Non-pigmented ciliary epithelial cell (primary cell): ENCODE measurements at regions not wholly inside any gene's neighbourhood (a gene's known extent, or its start where the extent isn't known, plus 50 kb on each side); places are given as distances from the start of the nearest gene placed in this dataset.
"Not testable (repeated sequence)": the region's sequence is repeated elsewhere in the genome, so short reads cannot be mapped to it uniquely, and the experiment has no call there.

Source experiments
- DNase-seq: peaks from one replicate; pipeline ENCODE4 v3.0.0-alpha.2; 2010; ENCODE audit warnings: low read depth

DNA sequence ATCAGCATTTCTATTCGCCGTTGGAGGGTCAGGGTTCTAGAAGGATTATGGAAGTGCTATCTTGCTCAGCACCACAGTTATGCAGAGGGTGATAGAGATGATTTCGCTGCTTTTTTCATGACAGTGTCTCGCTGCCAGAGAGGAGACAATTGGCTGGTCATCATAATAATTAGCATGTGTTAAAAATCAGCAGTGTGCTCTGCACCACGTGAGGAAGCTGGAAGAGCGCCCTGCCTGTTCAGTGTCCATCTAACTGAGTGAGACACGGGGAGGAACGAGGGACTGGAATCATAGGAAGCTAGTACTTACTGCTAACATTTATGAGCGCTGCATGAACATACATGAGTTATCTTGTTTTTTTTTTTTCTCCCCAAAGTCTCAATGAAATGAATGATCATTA is 116.2 kb upstream of the PLAAT1 start:
- DNase-seq: no peak

DNA sequence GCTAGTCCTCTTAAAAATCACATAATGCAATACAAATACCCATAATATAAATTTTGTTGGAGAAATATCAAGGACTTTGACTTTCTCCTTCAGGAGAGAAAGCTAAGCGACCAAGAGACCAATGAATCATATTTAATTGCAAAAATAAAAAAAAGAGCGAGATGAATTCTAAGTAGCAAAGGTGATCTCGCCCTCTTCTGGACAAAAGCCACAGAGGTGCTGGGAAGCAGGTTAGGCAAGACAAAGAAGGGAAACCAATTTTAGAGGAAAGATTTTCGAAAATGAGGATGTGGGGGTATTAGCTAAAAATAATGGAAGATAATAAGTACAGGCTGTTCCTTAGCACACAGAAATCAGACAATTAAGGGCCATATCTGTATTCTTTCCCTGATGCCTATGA is 111.4 kb upstream of the PLAAT1 start:
- DNase-seq: no peak

DNA sequence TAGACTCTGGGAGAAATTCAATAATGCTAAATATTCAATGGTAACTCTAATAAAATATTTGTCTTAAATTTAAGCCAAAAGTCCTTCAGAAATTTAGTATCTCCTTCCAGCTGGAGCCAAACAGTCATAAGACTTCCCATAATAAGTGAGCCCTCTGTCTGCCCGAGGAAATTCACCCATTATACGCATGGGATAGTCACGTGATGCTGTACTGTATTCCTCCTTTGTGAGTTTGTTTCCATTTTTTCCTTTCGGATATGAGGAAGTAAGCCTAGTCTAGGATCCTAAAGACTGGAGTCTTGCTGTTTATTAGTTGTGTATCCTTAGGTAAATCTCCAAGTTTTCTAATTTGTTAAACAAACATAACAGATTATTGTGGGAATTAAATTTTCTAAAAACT is 110.4 kb upstream of the PLAAT1 start:
- DNase-seq: no peak

DNA sequence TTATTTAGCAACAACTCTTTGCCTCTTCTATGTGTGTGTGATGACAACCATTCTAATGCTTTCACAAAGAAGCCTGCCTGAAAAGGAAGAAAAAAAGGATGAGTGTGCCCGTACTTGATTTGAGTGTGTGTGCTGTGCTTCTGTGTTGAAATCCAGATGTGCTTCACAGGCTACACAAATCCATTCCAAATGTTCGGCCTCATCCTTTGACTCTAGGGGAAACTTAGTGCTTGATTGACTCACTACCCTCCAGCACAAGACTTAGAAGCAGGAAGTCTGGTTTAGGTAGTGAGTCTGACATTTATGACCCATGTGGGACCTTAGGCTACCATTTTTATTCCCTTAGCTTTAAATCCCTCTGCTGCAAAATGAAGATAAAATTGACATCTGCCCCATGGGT is 108.8 kb upstream of the PLAAT1 start:
- no peak for DNase-seq

DNA sequence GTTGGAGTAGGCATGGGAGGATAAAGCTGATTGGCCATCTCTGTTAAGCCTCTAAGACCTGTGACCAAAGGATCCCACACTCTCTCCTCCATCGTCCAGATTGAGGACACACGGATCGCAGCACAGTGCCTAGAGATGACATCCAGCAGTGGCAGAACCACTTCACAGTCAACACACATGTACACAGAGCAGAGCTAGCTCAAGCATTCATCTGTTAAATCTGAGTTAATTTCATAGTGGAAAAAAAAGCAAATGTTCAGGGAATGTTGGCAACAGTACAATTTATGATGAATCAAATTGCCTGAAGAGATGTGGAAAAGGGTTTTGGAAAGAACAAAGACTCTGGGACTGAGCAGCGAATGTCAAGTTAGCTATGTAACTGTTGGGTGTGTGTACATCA is 108.1 kb upstream of the PLAAT1 start:
- DNase-seq: no peak

DNA sequence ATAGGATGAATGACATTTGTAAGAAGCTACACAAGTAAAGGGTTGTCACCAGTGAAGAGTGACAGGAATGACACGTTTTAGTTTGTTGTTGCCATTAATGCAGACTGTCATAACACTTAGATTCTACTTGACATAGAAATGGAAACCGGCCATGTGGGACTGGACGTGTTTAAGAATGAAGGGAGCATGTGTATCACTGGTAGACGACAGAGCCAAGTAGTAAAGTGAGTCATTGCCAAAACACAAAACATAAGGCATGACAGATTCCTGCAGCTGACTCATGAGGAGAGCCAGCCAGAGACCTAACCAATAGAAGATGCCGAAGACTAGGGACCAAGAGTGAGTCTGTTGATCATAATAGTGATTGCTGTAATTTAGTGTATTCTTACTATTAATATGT is 106.2 kb upstream of the PLAAT1 start:
- DNase-seq: peak; percentile 64

DNA sequence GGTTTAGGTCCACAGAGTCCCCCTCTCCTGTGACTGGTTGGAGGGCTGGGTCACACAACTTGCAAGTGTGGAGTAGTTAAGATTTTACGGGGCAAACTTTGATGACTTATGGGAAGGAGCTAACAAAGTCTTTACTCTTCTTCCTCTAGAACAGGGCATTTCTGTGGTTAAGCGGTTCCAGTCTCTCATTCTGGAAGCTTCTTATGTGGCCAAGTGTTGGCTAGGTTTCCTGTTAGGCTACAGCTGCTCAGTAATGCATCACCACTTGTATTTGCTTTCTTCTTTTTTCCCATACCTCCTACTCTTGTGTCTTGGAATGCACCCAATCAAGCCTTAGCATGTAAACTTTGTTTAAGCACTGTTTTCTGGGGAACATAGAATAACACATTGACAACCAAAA is 100.6 kb upstream of the PLAAT1 start:
- no peak for DNase-seq

DNA sequence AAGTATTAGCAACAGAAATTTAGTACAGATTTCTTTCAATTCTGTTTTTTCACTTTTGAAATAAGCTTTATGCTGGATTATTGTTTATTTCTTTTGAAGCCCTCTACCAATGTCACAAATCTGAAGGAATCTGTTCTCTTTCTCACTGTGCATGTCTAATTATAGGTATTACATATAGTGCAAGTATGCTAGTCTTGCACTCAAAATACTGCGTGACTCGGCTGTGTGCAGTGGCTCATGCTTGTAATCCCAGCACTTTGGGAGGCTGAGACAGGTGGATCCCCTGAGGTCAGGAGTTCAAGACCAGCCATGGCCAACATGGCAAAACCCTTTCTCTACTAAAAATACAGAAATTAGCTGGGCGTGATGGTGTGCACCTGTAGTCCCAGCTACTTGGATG is 95.8 kb upstream of the PLAAT1 start:
- DNase-seq: no peak

DNA sequence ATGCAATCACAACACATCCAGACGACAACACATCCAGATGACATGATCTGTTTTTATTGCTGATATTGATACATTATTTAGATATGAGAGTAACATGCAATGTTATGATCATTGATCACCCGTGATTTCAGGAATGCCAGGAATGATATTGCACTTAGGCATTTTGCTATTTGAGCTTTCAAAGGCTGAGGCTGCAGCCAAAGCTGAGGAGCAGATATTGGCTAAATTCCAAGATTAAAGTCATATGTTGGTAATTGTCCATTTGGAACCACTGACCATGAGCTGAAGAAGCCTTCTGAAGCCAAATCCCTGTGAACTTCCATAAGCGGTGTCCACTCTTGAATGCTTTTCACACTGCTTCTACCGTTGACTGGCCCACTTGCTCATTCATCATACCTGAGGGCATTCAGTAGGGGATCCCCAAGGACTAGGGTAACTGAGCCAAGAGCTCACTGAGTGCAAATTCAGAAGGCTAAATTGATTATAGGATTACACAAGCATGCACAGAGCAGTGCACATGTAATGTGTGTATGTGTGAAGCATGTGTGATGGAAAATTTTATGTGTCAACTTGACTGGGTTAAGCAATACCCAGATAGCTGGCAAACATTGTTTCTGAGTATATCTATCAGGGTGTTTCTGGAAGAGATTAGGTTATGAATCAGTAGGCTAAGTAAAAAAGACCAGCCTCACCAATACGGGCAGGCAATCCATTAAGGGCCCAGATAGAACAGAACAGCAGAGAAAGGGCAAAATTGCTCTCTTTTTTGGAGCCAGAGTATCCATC is 92.1 kb upstream of the PLAAT1 start:
- DNase-seq: no peak

DNA sequence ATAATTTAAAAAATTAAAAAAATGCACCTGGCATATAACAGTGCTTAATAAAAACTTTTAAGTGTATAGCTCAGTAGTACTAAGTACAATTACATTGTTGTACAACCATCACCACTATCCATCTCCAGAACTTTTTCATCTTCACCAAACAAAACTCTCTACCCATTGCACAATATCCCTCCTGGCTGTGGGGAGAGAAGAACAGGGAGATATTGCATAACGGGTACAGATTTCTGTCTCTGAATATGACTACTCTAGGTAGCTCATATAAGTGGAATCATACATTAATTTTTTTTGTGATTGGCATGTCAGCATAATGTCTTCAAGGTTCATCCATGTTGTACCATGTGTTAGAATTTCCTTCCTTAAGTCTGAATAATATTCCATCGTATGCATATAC is 91.0 kb upstream of the PLAAT1 start:
- DNase-seq: no peak

DNA sequence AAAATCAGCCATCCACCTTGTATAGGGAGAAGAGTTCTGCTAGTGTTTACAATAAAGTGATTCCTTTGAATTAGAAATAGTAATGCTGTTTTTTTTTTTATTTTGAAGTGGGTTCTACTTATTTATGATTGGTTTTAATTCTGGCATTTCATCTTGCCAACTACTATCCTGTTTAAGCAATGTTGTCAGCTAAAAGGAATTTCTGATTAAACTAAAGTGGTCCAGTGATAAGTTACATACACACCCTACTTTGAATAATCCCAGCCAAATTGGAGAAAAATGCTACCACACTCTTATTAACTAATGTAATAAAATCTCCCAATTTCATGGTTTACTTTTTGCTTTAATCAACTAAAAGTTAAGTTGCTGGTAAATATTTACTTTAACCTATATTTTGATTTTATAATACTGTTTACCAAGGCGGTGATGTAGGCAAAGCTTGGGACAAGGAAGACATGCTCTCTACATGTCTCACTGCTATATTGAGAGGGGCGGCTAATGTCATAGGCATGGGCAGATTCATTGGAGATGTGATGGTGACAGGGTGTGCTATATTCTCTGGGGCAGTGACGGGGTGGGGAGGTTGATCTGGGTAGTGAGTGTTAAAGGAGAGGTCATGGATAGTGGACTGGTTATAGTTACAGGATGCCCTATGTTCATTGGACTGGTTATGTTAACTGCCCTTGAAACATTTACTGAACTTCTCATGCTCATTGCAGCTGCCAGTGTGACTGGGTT is 85.8 kb upstream of the PLAAT1 start:
- DNase-seq: not testable (repeated sequence)

DNA sequence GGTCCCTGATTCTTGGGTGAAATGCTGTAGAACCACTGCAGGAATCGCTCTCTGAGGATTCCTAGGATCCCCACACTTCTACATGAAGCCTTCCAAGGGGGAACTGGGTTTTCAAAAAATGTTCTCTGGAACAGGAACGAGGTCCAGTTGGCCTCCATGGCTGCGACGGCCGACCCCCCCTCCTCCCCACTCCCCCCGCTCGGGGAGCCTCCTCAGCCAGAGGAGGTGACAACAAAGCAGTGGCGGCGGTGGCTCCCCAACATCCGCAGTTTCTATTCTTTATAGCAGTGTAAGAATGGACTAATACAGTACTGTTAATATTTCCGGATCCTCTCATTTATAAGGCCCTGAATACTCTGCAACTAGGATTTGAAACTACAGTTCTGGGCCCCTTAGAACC is 84.0 kb upstream of the PLAAT1 start:
- DNase-seq: no peak

DNA sequence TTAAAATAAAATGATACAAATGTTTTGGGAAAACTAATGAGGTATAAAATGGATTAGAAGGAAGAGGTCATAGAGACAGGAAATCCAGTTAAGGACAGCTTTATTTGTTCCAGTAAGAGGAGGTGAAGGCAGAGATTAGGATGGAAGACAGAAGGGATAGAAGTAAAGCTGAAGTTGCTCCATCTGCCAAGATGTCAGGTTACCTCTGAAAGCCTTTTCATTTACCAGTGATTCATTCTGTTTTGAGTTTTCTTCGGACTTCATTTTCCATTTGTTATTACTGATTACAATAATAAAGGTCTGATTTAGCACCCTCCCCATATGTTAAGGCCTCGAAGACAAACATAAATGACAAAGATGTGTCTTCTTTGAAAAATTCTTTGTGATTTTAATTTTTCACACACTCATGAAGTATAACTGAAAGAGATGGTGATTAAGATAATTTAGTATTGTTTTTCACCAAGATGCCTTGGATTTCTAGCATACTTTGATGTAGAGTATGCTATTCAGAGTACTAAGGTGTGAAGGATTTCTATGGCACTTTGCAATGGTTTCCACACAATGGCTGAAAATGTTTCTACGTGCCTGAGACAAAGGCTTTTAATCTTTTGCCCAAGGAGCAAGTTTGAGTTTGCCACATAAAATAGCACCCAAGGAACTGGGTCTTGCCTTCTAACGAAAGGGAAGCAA is 75.4 kb upstream of the PLAAT1 start:
- no peak for DNase-seq

DNA sequence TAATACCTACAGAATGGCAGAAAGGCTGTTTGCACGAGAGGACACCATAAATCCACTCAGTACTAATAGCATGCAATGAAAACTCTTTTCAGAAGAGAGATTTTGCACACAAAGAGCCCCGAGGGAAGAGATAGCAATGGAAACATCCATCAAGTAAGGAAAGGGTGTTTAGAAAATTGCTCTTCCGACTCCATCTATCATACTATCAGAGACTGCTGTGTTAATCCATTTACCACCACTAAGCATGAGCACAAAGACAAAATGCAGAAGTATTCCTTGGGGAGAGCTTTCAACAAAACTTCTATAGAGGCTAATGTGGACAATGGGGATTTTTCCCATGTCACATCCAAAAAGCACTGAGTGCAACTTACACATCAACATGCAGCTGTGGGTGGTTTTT is 72.1 kb upstream of the PLAAT1 start:
- no peak for DNase-seq

DNA sequence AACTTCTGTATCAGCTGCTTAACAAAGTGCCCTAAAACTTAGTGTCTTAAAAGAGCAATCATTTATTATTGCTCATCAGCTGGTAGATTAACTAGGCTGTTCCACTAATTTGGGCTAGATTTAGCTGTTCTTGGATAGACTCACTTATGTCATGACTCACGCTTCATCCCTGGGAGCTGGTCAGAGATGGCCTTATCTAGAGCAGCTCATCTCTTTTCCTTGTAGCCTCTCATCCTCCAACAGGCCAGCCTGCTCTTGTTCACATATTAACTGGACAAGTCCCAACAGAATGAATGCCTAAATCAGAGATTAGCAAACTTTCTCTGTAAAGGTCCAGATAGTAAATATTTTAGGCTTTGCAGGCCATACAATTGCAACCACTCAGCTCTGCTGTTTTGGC is 66.9 kb upstream of the PLAAT1 start:
- DNase-seq: no peak

DNA sequence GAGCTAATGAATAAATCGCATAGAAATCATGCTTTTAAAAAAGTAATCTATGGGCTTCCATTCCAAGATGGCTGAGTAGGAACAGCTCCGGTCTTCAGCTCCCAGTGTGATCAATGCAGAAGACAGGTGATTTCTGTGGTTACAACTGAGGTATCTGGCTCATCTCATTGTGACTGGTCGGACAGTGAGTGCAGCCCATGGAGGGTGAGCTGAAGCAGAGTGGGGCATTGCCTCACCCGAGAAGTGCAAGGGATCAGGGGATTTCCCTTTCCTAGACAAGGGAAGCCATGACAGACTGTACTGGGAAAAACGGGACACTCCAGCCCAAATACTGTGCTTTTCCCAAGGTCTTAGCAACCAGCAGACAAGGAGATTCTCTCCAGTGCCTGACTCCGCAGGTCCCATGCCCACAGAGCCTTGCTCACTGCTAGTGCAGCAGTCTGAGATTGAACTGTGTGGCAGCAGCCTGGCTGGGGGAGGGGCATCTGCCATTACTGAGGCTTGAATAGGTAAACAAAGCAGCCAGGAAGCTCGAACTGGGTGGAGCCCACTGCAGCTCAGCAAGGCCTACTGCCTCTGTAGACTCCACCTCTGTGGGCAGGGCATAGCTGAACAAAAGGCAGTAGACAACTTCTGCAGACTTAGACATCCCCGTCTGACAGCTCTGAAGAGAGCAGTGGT is 61.5 kb upstream of the PLAAT1 start:
- not testable (repeated sequence) for DNase-seq

DNA sequence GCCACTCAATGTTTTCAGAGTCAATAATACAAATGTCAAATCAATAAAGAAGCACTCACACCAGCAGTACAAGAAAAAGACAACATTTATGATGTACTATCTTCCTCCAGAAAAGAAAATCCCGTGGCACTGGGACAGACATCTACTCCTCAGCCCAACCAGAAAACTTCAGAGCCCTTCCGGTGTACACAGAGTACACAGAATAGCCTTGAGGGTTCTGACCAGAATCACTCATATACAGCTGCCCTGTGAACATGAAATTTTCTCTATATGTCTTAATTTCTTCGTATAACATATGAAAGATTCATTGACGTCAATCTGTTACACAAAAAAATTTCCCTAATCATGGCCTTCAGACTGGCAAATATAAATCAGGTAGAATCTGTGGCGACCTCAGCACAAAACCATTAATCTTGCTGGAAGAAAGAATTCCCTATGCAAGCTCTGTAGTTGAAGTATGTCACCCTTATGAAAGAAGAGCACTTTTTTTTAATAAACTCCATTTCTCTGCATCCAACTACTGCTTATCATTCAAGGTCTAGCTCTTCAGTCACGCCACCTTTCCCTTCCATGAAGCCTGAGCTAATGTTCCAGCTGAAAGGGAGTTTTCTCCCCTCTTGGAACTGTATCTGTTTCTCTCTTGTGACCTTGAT is 53.8 kb upstream of the PLAAT1 start:
- DNase-seq: no peak

DNA sequence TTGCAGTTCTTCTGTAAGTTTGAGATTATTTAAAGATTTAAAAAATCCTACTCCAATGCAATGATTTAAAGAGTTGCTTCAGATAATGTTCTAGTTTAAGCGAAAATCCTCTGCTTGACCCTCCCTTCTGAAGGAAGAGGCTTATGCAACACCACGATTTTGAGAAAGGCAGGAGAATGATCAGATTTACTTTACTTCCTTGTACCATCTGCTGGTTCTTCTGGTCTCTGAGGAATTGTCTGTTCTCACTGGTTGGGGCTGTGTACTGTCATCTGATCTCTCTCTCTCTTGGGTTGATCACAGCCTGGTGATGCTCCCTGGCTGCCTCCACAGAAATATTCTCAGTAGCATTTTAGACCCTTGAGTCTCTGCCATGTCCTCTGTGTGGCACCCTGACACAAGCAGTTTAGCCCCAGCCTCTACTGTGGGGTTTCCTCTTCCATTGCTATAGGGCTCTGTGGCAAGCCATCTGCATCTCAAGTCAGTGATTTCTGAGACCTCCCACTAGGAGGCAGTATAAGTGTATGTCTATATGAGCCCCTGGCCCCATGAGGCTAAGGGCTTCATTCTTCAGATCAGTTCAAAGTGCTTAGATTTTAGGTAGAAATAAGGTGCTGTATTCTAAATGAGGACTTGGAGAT is 50.8 kb upstream of the PLAAT1 start:
- no peak for DNase-seq
